ENCODE measurements at regions not wholly inside any gene's neighbourhood (a gene's known extent, or its start where the extent isn't known, plus 50 kb on each side); places are given as distances from the start of the nearest gene placed in this dataset.

GRCh38 chr6:95679981-95680380 lies 102.6 kb downstream of the MANEA start:
- H3K79me2 ChIP-seq (ENCODE audit: insufficient read depth, low read length) = no peaks in the 10 kb centered on the region

GRCh38 chr6:95681736-95682135 lies 104.4 kb downstream of the MANEA start:
- no peak overlapping the region for H2AFZ ChIP-seq (ENCODE audit: low read length)
- no peaks in the 10 kb centered on the region for H3K79me2 ChIP-seq (ENCODE audit: insufficient read depth, low read length)
- no peak overlapping the region for H3K9ac ChIP-seq (ENCODE audit: low read length)
- no peak overlapping the region for H3K4me2 ChIP-seq (ENCODE audit: low read length)
- no peaks in the 10 kb centered on the region for H3K36me3 ChIP-seq (ENCODE audit: insufficient read depth, low read length)
- no peaks in the 10 kb centered on the region for H3K9me3 ChIP-seq (ENCODE audit: low read length)
- H3K4me1 ChIP-seq (ENCODE audit: insufficient read depth, low read length, severe bottlenecking) = no peaks in the 10 kb centered on the region
- H4K20me1 ChIP-seq (ENCODE audit: insufficient read depth, low read length) = no peaks in the 10 kb centered on the region
- H3K4me3 ChIP-seq (ENCODE audit: low read depth, low read length, poor library complexity, severe bottlenecking) = no peak overlapping the region
- no peaks in the 10 kb centered on the region for H3K27me3 ChIP-seq (ENCODE audit: insufficient read depth, low read length)
- no peak overlapping the region for H3K27ac ChIP-seq (ENCODE audit: low read depth, low read length, poor library complexity, severe bottlenecking)
- no peaks in the 10 kb centered on the region for H3F3A ChIP-seq (ENCODE audit: insufficient read depth, low read length)
- TF ChIP-seq CTCF (IDR thresholded peaks at IDR 0.05; ENCODE audit: low read length) = no peak
- TF ChIP-seq EZH2 (IDR thresholded peaks at IDR 0.05; ENCODE audit: borderline replicate concordance, low read length) = no peak
- H3K9me2 ChIP-seq (ENCODE audit: low read depth, low read length) = no peaks in the 10 kb centered on the region

More at GRCh38 chr6:95679981-95680380, 102.6 kb downstream of the MANEA start:
- no peaks in the 10 kb centered on the region for H3K36me3 ChIP-seq (ENCODE audit: insufficient read depth, low read length)
- no peaks in the 10 kb centered on the region for H3K27me3 ChIP-seq (ENCODE audit: insufficient read depth, low read length)
- H3K4me2 ChIP-seq (ENCODE audit: low read length) = no peak overlapping the region
- H3K27ac ChIP-seq (ENCODE audit: low read depth, low read length, poor library complexity, severe bottlenecking) = no peak overlapping the region
- no peak overlapping the region for H2AFZ ChIP-seq (ENCODE audit: low read length)
- TF ChIP-seq EZH2 (IDR thresholded peaks at IDR 0.05; ENCODE audit: borderline replicate concordance, low read length) = no peak
- TF ChIP-seq CTCF (IDR thresholded peaks at IDR 0.05; ENCODE audit: low read length) = no peak
- H3K4me1 ChIP-seq (ENCODE audit: insufficient read depth, low read length, severe bottlenecking) = no peaks in the 10 kb centered on the region
- no peaks in the 10 kb centered on the region for H3K9me2 ChIP-seq (ENCODE audit: low read depth, low read length)
- H4K20me1 ChIP-seq (ENCODE audit: insufficient read depth, low read length) = no peaks in the 10 kb centered on the region
- no peaks in the 10 kb centered on the region for H3F3A ChIP-seq (ENCODE audit: insufficient read depth, low read length)
- H3K4me3 ChIP-seq (ENCODE audit: low read depth, low read length, poor library complexity, severe bottlenecking) = no peak overlapping the region
- H3K9ac ChIP-seq (ENCODE audit: low read length) = no peak overlapping the region
- no peaks in the 10 kb centered on the region for H3K9me3 ChIP-seq (ENCODE audit: low read length)

- H2AFZ ChIP-seq (ENCODE audit: low read length) = no peak overlapping the region
- no peaks in the 10 kb centered on the region for H3K27me3 ChIP-seq (ENCODE audit: insufficient read depth, low read length)
- H3K79me2 ChIP-seq (ENCODE audit: insufficient read depth, low read length) = no peaks in the 10 kb centered on the region
- no peak overlapping the region for H3K4me3 ChIP-seq (ENCODE audit: low read depth, low read length, poor library complexity, severe bottlenecking)
- TF ChIP-seq EZH2 (IDR thresholded peaks at IDR 0.05; ENCODE audit: borderline replicate concordance, low read length) (no peak), CTCF (IDR thresholded peaks at IDR 0.05; ENCODE audit: low read length) (no peak)
- H3K36me3 ChIP-seq (ENCODE audit: insufficient read depth, low read length) = no peaks in the 10 kb centered on the region
- no peaks in the 10 kb centered on the region for H3K9me3 ChIP-seq (ENCODE audit: low read length)
- H3K4me1 ChIP-seq (ENCODE audit: insufficient read depth, low read length, severe bottlenecking) = no peaks in the 10 kb centered on the region
- H4K20me1 ChIP-seq (ENCODE audit: insufficient read depth, low read length) = no peaks in the 10 kb centered on the region
- H3K27ac ChIP-seq (ENCODE audit: low read depth, low read length, poor library complexity, severe bottlenecking) = no peak overlapping the region
- no peaks in the 10 kb centered on the region for H3F3A ChIP-seq (ENCODE audit: insufficient read depth, low read length)
- no peak overlapping the region for H3K4me2 ChIP-seq (ENCODE audit: low read length)
- no peak overlapping the region for H3K9ac ChIP-seq (ENCODE audit: low read length)
- H3K9me2 ChIP-seq (ENCODE audit: low read depth, low read length) = no peaks in the 10 kb centered on the region
Measured at GRCh38 chr6:95682476-95682875, 105.1 kb downstream of the MANEA start.
